ENCODE measurements at regions not wholly inside any gene's neighbourhood (a gene's known extent, or its start where the extent isn't known, plus 50 kb on each side); places are given as distances from the start of the nearest gene placed in this dataset.

GRCh38 chr10:81081887-81082620 is 544.4 kb downstream of the SH2D4B start:
- ATAC-seq (peak; percentile 74), FAIRE-seq (no peak), DNase-seq (ENCODE audit: low read depth, low spot score) (no peak)
- no peak overlapping the region for H3K4me3 ChIP-seq
- H3K4me1 ChIP-seq (ENCODE audit: control insufficient read depth, insufficient read depth, low read length): no peaks in the 10 kb centered on the region
- H3K27me3 ChIP-seq (replicated peaks in 1 of 2; ENCODE audit: control insufficient read depth in 2 of 2, insufficient read depth in 2 of 2, low read length in 1 of 2): no peaks in the 10 kb centered on the region
- ChIA-PET CTCF (interaction anchor here (0.9 to 4.3 kb wide), 12 partner anchors 13 to 417 kb away, joined by 3 to 82 read pairs (median 4); no protein-coding TSS in a partner anchor), RAD21 (ENCODE audit: unreplicated experiment) (interaction anchor here (0.9 to 4.1 kb wide), 6 partner anchors 23 to 738 kb away, joined by 3 to 65 read pairs (median 7); no protein-coding TSS in a partner anchor), SMC1A (ENCODE audit: uncharacterized antibody, unreplicated experiment) (interaction anchor here (0.8 to 5.4 kb wide), 15 partner anchors 9 to 738 kb away, joined by 3 to 62 read pairs (median 4); no protein-coding TSS in a partner anchor), POLR2A (interaction anchor here (0.6 to 2.0 kb wide), 2 partner anchors 11 to 227 kb away, joined by 7 read pairs; no protein-coding TSS in a partner anchor)
- in situ Hi-C loops (cut with MboI): no loop called here
- no peaks in the 10 kb centered on the region; the same call in 2 of the 3 replicates for H3K9me3 ChIP-seq (replicated peaks; ENCODE audit: control insufficient read depth, insufficient read depth, low read length)
- no peaks in the 10 kb centered on the region for H3K36me3 ChIP-seq (ENCODE audit: control insufficient read depth in 2 of 2, insufficient read depth in 2 of 2, low read length in 1 of 2)
- no TSS peak for BruUV-seq (replicated peaks)
- no peak overlapping the region for H2AFZ ChIP-seq (ENCODE audit: control insufficient read depth, low read depth, low read length)
- no peaks in the 10 kb centered on the region for H3K79me2 ChIP-seq (ENCODE audit: control insufficient read depth, insufficient read depth, low read length)
- no peak overlapping the region for H3K27ac ChIP-seq (ENCODE audit: control insufficient read depth, insufficient read depth)
- intact Hi-C loops (cut with micrococcal nuclease; ENCODE audit: unreplicated experiment): loop anchor here (1.0 kb wide), 1 partner anchor 98 kb away; no protein-coding TSS in a partner anchor
- 38% methylated on average over 3 of the region's 3 CpGs for WGBS (ENCODE audit: insufficient coverage, insufficient replicate concordance, low lambda C conversion rate, missing lambda C conversion rate)
- no peak overlapping the region for H3K9ac ChIP-seq (ENCODE audit: control insufficient read depth, insufficient read depth, low read length)
- H3K4me2 ChIP-seq (ENCODE audit: control insufficient read depth, insufficient read depth): no peak overlapping the region
- no peaks in the 10 kb centered on the region; the same call in 1 of the 2 replicates for H4K20me1 ChIP-seq (ENCODE audit: control insufficient read depth, insufficient read depth)
- TF ChIP-seq IRF3 (IDR thresholded peaks at IDR 0.05) (no peak), RAD51 (IDR thresholded peaks at IDR 0.05) (no peak), RAD21 (IDR thresholded peaks at IDR 0.05; ENCODE audit: insufficient read depth, low read depth, low read length) (peak; percentile 90), ZZZ3 (IDR thresholded peaks at IDR 0.05; ENCODE audit: control insufficient read depth, insufficient read length, low read depth) (no peak), GATAD2B (conservative IDR thresholded peaks at IDR 0.05; ENCODE audit: low read depth) (no peak), STAT1 (conservative IDR thresholded peaks at IDR 0.05) (no peak), PRDM15 (CRISPR knock-in tag; IDR thresholded peaks at IDR 0.05) (no peak), SMC3 (IDR thresholded peaks at IDR 0.05; ENCODE audit: borderline replicate concordance, low read length) (peak; percentile 69), BCLAF1 (IDR thresholded peaks at IDR 0.05) (no peak), TAF1 (IDR thresholded peaks at IDR 0.05; ENCODE audit: borderline replicate concordance, low read depth, low read length) (no peak), IRF5 (IDR thresholded peaks at IDR 0.05; ENCODE audit: borderline replicate concordance) (no peak), YY1 (IDR thresholded peaks at IDR 0.05; ENCODE audit: low read depth, low read length) (0 out of 2 replicates have a peak, but pooled peaks have one; percentile 17)
